OCI-LY1 (cell line): ENCODE measurements at regions not wholly inside any gene's neighbourhood (a gene's known extent, or its start where the extent isn't known, plus 50 kb on each side); places are given as distances from the start of the nearest gene placed in this dataset.
A peak's percentile ranks its signal among the peaks of the same experiment; 100 is the strongest.
"Not testable (repeated sequence)": the region's sequence is repeated elsewhere in the genome, so short reads cannot be mapped to it uniquely, and the experiment has no call there.

Source experiments
- H2AFZ ChIP-seq: fragments of 200-600 bp; sonication (generic), shearing (Covaris generic); 2 replicates; pipeline ENCODE4 v1.6.0; 2014; ENCODE audit warnings: antibody characterized with exemption, mild to moderate bottlenecking, low read length
- H3F3A ChIP-seq: fragments of 200-600 bp; sonication (generic), shearing (Covaris generic); 2 replicates; pipeline ENCODE4 v1.6.0; 2014; ENCODE audit warnings: mild to moderate bottlenecking, antibody characterized with exemption, low read length, moderate library complexity; ENCODE audit not compliant: insufficient read depth
- H3K27ac ChIP-seq: fragments of 200-600 bp; sonication (generic); 2 replicates; pipeline ENCODE4 v1.5.1; 2014; ENCODE audit warnings: low read length, mixed run types, mild to moderate bottlenecking, low read depth; ENCODE audit not compliant: poor library complexity, severe bottlenecking
- H3K27me3 ChIP-seq: fragments of 200-600 bp; sonication (generic); 2 replicates; pipeline ENCODE4 v1.6.0; 2014; ENCODE audit warnings: antibody characterized with exemption, mild to moderate bottlenecking, low read length, moderate library complexity; ENCODE audit not compliant: insufficient read depth
- H3K36me3 ChIP-seq: fragments of 200-600 bp; sonication (generic); 2 replicates; pipeline ENCODE4 v1.6.1; 2014; ENCODE audit warnings: mild to moderate bottlenecking, antibody characterized with exemption, low read length, moderate library complexity, mixed read lengths; ENCODE audit not compliant: insufficient read depth
- H3K4me1 ChIP-seq: fragments of 200-600 bp; sonication (generic); 2 replicates; pipeline ENCODE4 v1.5.1; 2014; ENCODE audit warnings: mild to moderate bottlenecking, low read length, moderate library complexity; ENCODE audit not compliant: insufficient read depth, severe bottlenecking
- H3K4me2 ChIP-seq: fragments of 200-600 bp; sonication (generic), shearing (Covaris generic); 2 replicates; pipeline ENCODE4 v1.6.1; 2014; ENCODE audit warnings: low read length
- H3K4me3 ChIP-seq: fragments of 200-600 bp; sonication (generic); 2 replicates; pipeline ENCODE4 v1.5.1; 2014; ENCODE audit warnings: low read length, low read depth, mild to moderate bottlenecking, mixed read lengths; ENCODE audit not compliant: poor library complexity, severe bottlenecking
- H3K79me2 ChIP-seq: fragments of 200-600 bp; shearing (Covaris generic); 2 replicates; pipeline ENCODE4 v1.6.1; 2016; ENCODE audit warnings: mixed run types, low read length, mixed read lengths; ENCODE audit not compliant: insufficient read depth
- H3K9ac ChIP-seq: fragments of 200-600 bp; sonication (generic), shearing (Covaris generic); 2 replicates; pipeline ENCODE4 v1.6.1; 2014; ENCODE audit warnings: mild to moderate bottlenecking, low read length, mixed read lengths
- H3K9me2 ChIP-seq: fragments of 200-600 bp; sonication (generic), shearing (Covaris generic); 2 replicates; pipeline ENCODE4 v1.6.1; 2014; ENCODE audit warnings: low read depth, mild to moderate bottlenecking, low read length, mixed read lengths
- H3K9me3 ChIP-seq: fragments of 200-600 bp; shearing (Covaris generic); 2 replicates; pipeline ENCODE4 v1.6.1; 2014; ENCODE audit warnings: low read length, mixed read lengths
- H4K20me1 ChIP-seq: fragments of 200-600 bp; sonication (generic), shearing (Covaris generic); 2 replicates; pipeline ENCODE4 v1.6.0; 2016; ENCODE audit warnings: mild to moderate bottlenecking, low read length; ENCODE audit not compliant: insufficient read depth
- CTCF ChIP-seq: fragments of 200-600 bp; sonication (generic), shearing (Covaris generic); IDR thresholded peaks from 2 replicates; pipeline ENCODE4 v1.5.1; 2017; ENCODE audit warnings: mild to moderate bottlenecking, antibody characterized with exemption, low read length, moderate library complexity, mixed read lengths
- EZH2 ChIP-seq: fragments of 200-600 bp; sonication (generic), shearing (Covaris generic); IDR thresholded peaks from 2 replicates; pipeline ENCODE4 v1.8.0; 2017; ENCODE audit warnings: borderline replicate concordance, mixed run types, mild to moderate bottlenecking, antibody characterized with exemption, low read length, moderate library complexity, mixed read lengths

- Histone ChIP-seq H3K9me3 (no peaks in the 10 kb centered on the region), H2AFZ (no peak overlapping the region), H4K20me1 (no peaks in the 10 kb centered on the region), H3K27ac (no peak overlapping the region), H3K4me3 (no peak overlapping the region), H3K27me3 (no peaks in the 10 kb centered on the region), H3F3A (no peaks in the 10 kb centered on the region), H3K9me2 (no peaks in the 10 kb centered on the region), H3K4me1 (no peaks in the 10 kb centered on the region), H3K79me2 (no peaks in the 10 kb centered on the region), H3K9ac (no peak overlapping the region), H3K4me2 (no peak overlapping the region), H3K36me3 (no peaks in the 10 kb centered on the region)
- TF ChIP-seq CTCF: no peak
- no peak for TF ChIP-seq EZH2
Measured at GRCh38 chrX:109889289-109890006, 113.5 kb upstream of the TMEM164 start.

- Histone ChIP-seq H3K4me1 (no peaks in the 10 kb centered on the region), H3F3A (no peaks in the 10 kb centered on the region), H3K9ac (no peak overlapping the region), H3K36me3 (no peaks in the 10 kb centered on the region), H2AFZ (no peak overlapping the region), H3K4me3 (no peak overlapping the region), H3K4me2 (no peak overlapping the region), H3K27ac (no peak overlapping the region), H4K20me1 (no peaks in the 10 kb centered on the region), H3K9me2 (no peaks in the 10 kb centered on the region), H3K9me3 (no peaks in the 10 kb centered on the region), H3K79me2 (no peaks in the 10 kb centered on the region), H3K27me3 (no peaks in the 10 kb centered on the region)
- TF ChIP-seq CTCF (no peak), EZH2 (no peak)
Measured at GRCh38 chrX:109890300-109890699, 112.6 kb upstream of the TMEM164 start.

GRCh38 chrX:109890910-109891502, 111.9 kb upstream of the TMEM164 start:
- Histone ChIP-seq H2AFZ (no peak overlapping the region), H3F3A (no peaks in the 10 kb centered on the region), H4K20me1 (no peaks in the 10 kb centered on the region), H3K4me1 (no peaks in the 10 kb centered on the region), H3K9me2 (no peaks in the 10 kb centered on the region), H3K27ac (no peak overlapping the region), H3K27me3 (no peaks in the 10 kb centered on the region), H3K79me2 (no peaks in the 10 kb centered on the region), H3K9me3 (no peaks in the 10 kb centered on the region), H3K4me2 (no peak overlapping the region), H3K36me3 (no peaks in the 10 kb centered on the region), H3K4me3 (no peak overlapping the region), H3K9ac (no peak overlapping the region)
- TF ChIP-seq CTCF: peak; percentile 69
- no peak for TF ChIP-seq EZH2

DNA sequence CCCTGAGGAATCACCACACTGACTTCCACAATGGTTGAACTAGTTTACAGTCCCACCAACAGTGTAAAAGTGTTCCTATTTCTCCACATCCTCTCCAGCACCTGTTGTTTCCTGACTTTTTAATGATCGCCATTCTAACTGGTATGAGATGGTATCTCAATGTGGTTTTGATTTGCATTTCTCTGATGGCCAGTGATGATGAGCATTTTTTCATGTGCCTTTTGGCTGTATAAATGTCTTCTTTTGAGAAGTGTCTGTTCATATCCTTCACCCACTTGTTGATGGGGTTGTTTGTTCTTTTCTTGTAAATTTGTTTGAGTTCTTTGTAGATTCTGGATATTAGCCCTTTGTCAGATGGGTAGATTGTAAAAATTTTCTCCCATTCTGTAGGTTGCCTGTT, 106.9 kb upstream of the TMEM164 start:
- not testable (repeated sequence) for H3K9me2 ChIP-seq, H3K36me3 ChIP-seq, H3K9ac ChIP-seq, H4K20me1 ChIP-seq, H3K4me2 ChIP-seq, H3K4me3 ChIP-seq, H3F3A ChIP-seq, H3K4me1 ChIP-seq, H3K27me3 ChIP-seq, H3K27ac ChIP-seq, H3K79me2 ChIP-seq, H2AFZ ChIP-seq, H3K9me3 ChIP-seq
